HCT116 (cell line): ENCODE measurements at regions not wholly inside any gene's neighbourhood (a gene's known extent, or its start where the extent isn't known, plus 50 kb on each side); places are given as distances from the start of the nearest gene placed in this dataset.

ENCODE experiments used
- ATAC-seq: fragments of 200-7000 bp; cut with Tn5 transposase; 2 replicates; pipeline ENCODE4 v1.9.1; 2020; ENCODE audit warnings: mild to moderate bottlenecking, moderate library complexity
- BruUV-seq: library from RNA; stranded (reverse); fragments of 400-500 nt; replicated peaks from 2 replicates; lab custom pipeline; 2021; lab: Mats Ljungman, UMichigan
- CTCF ChIA-PET: fragments of 300-600 bp; sonication (Branson Sonifier 250); formaldehyde crosslinking; loops from one replicate; lab custom pipeline; 2021; ENCODE audit warnings: antibody characterized with exemption; lab: Charles Lee
- POLR2A ChIA-PET: fragments of 300-600, 350-600 bp; sonication (Branson Sonifier 250); formaldehyde crosslinking; loops from one replicate; lab custom pipeline; 2021; ENCODE audit warnings: antibody characterized with exemption; lab: Charles Lee
- RAD21 ChIA-PET, 2 experiments: fragments of 300-600 bp; sonication (Branson Sonifier 250); formaldehyde crosslinking; loops; one replicate each; lab custom pipeline; 2023; ENCODE audit warnings: low total read pairs in 2 of 2; ENCODE audit not compliant: uncharacterized antibody in 2 of 2, unreplicated experiment in 2 of 2, low non-redundant PET in 1 of 2; lab: Charles Lee
- DNase-seq: peaks from one replicate; pipeline ENCODE4 v3.0.0-alpha.2; 2010; ENCODE audit warnings: low read depth, low spot score
- H2AFZ ChIP-seq: fragments of 200-600 bp; shearing (Covaris generic), sonication (generic); 2 replicates; pipeline ENCODE4 v1.6.1; 2017; ENCODE audit warnings: low read depth, mixed run types, mixed read lengths, antibody characterized with exemption, low read length; ENCODE audit not compliant: poor library complexity, severe bottlenecking
- H3K27ac ChIP-seq: 2 replicates; pipeline ENCODE4 v1.5.1; 2012; ENCODE audit warnings: low read depth, low read length
- H3K27me3 ChIP-seq: fragments of 200-600 bp; sonication (generic); 2 replicates; pipeline ENCODE4 v1.6.1; 2016; ENCODE audit warnings: mixed run types, low read length, mixed read lengths; ENCODE audit not compliant: insufficient read depth
- H3K36me3 ChIP-seq, 2 experiments: fragments of 200-500 bp in 1 of 2; fragments of 200-600 bp in 1 of 2; sonication (Bioruptor generic) in 1 of 2; sonication (generic) in 1 of 2; 2 replicates each; pipeline versions ENCODE4 v1.5.1 to v1.6.1; 2014 to 2016; ENCODE audit warnings: low read length in 2 of 2, inconsistent platforms in 1 of 2, mixed read lengths in 1 of 2, mixed run types in 1 of 2; ENCODE audit not compliant: insufficient read depth in 2 of 2, control insufficient read depth in 1 of 2
- H3K4me1 ChIP-seq, 2 experiments: fragments of 200-600 bp in 1 of 2; sonication (generic) in 1 of 2; 2 replicates each; pipeline versions ENCODE4 v1.5.1 to v1.6.1; 2012 to 2017; ENCODE audit warnings: low read length in 2 of 2, inconsistent platforms in 1 of 2, mild to moderate bottlenecking in 1 of 2, mixed read lengths in 1 of 2, mixed run types in 1 of 2, moderate library complexity in 1 of 2; ENCODE audit not compliant: insufficient read depth in 2 of 2, control insufficient read depth in 1 of 2
- H3K4me2 ChIP-seq: fragments of 200-600 bp; sonication (generic); 2 replicates; pipeline ENCODE4 v1.6.1; 2017; ENCODE audit warnings: mixed run types, low read length, mixed read lengths
- H3K4me3 ChIP-seq, 2 experiments: fragments of 200-600 bp in 1 of 2; sonication (generic) in 1 of 2; replicated peaks in 1 of 2; 2 replicates each; pipeline ENCODE4 v1.5.1; 2011 to 2016; ENCODE audit warnings: low read length in 2 of 2, control low read depth in 1 of 2, low read depth in 1 of 2, mild to moderate bottlenecking in 1 of 2, mixed read lengths in 1 of 2, mixed run types in 1 of 2
- H3K79me2 ChIP-seq: fragments of 200-600 bp; sonication (generic); 2 replicates; pipeline ENCODE4 v1.6.1; 2017; ENCODE audit warnings: mild to moderate bottlenecking, mixed run types, low read length, moderate library complexity, mixed read lengths; ENCODE audit not compliant: insufficient read depth
- H3K9ac ChIP-seq: fragments of 200-600 bp; sonication (generic); 2 replicates; pipeline ENCODE4 v1.6.1; 2016; ENCODE audit warnings: low read length, mixed read lengths
- H3K9me2 ChIP-seq: fragments of 200-600 bp; sonication (generic), shearing (Covaris generic); 2 replicates; pipeline ENCODE4 v1.6.1; 2017; ENCODE audit warnings: mixed run types, mild to moderate bottlenecking, moderate library complexity; ENCODE audit not compliant: insufficient read depth
- H3K9me3 ChIP-seq, 2 experiments: fragments of 200-500 bp in 1 of 2; fragments of 200-600 bp in 1 of 2; sonication (Bioruptor generic) in 1 of 2; sonication (generic) in 1 of 2; 2 replicates each; pipeline ENCODE4 v1.6.1; 2014 to 2017; ENCODE audit warnings: low read length in 2 of 2, mixed read lengths in 2 of 2, inconsistent platforms in 1 of 2, low read depth in 1 of 2, mild to moderate bottlenecking in 1 of 2, mixed run types in 1 of 2, moderate library complexity in 1 of 2; ENCODE audit not compliant: control insufficient read depth in 1 of 2, insufficient read depth in 1 of 2
- H4K20me1 ChIP-seq: fragments of 200-600 bp; sonication (generic), shearing (Covaris generic); 2 replicates; pipeline ENCODE4 v1.6.1; 2017; ENCODE audit warnings: mixed run types, mild to moderate bottlenecking, moderate library complexity; ENCODE audit not compliant: insufficient read depth
- CBX3 ChIP-seq: IDR thresholded peaks from 2 replicates; pipeline ENCODE4 v1.6.1; 2012; ENCODE audit warnings: low read depth
- CTCF ChIP-seq, 3 experiments: fragments of 200-600 bp in 1 of 3; sonication (generic) in 1 of 3; IDR thresholded peaks in 2 of 3; conservative IDR thresholded peaks in 1 of 3; 2 replicates each; pipeline ENCODE4 v1.5.1; 2012 to 2017; ENCODE audit warnings: low read depth in 2 of 3, low read length in 2 of 3, antibody characterized with exemption in 1 of 3, borderline replicate concordance in 1 of 3, control low read depth in 1 of 3, mild to moderate bottlenecking in 1 of 3, mixed read lengths in 1 of 3, mixed run types in 1 of 3, moderate library complexity in 1 of 3; ENCODE audit not compliant: insufficient read depth in 1 of 3
- EZH2 ChIP-seq: fragments of 200-600 bp; sonication (generic); IDR thresholded peaks from 2 replicates; pipeline ENCODE4 v1.6.1; 2017; ENCODE audit warnings: antibody characterized with exemption, mixed run types
- POLR2A ChIP-seq: IDR thresholded peaks from 2 replicates; pipeline ENCODE4 v1.7.0; 2011; ENCODE audit warnings: borderline replicate concordance; ENCODE audit not compliant: insufficient read depth, insufficient read length; ENCODE audit errors: extremely low read depth
- POLR2AphosphoS5 ChIP-seq: IDR thresholded peaks from 2 replicates; pipeline ENCODE4 v1.6.1; 2011; ENCODE audit warnings: mild to moderate bottlenecking, low read depth, low read length, moderate library complexity
- RAD21 ChIP-seq: IDR thresholded peaks from 2 replicates; pipeline ENCODE4 v1.6.1; 2012; ENCODE audit warnings: low read depth, mild to moderate bottlenecking
- REST ChIP-seq: IDR thresholded peaks from 2 replicates; pipeline ENCODE4 v1.6.1; 2012; ENCODE audit warnings: low read depth
- SIN3A ChIP-seq: IDR thresholded peaks from 2 replicates; pipeline ENCODE4 v1.6.1; 2012; ENCODE audit warnings: low read depth
- SRF ChIP-seq: IDR thresholded peaks from 2 replicates; pipeline ENCODE4 v1.6.1; 2012; ENCODE audit warnings: low read depth
- intact Hi-C: fragments of 100-400 bp; cut with micrococcal nuclease; formaldehyde crosslinking; loops from 2 replicates; pipeline ENCODE4 v1.10.0; 2022

GRCh38 chr13:78121459-78122348 is 203.1 kb upstream of the EDNRB start:
- BruUV-seq: no TSS peak
- no peaks in the 10 kb centered on the region for H3K36me3 ChIP-seq
- H3K9me2 ChIP-seq: no peaks in the 10 kb centered on the region
- TF ChIP-seq SRF (no peak), POLR2AphosphoS5 (no peak), CTCF (IDR thresholded peaks at IDR 0.05 in 2 of 3, conservative IDR thresholded peaks at IDR 0.05 in 1 of 3; ENCODE audit: borderline replicate concordance in 1 of 3, insufficient read depth in 1 of 3, low read depth in 2 of 3, low read length in 2 of 3) (peak; percentile 25 to 77 (median 71); a peak in 5 of 6 replicates), CBX3 (no peak), RAD21 (peak; percentile 48), POLR2A (no peak), EZH2 (no peak), SIN3A (no peak), REST (no peak)
- no peaks in the 10 kb centered on the region for H3K79me2 ChIP-seq
- ChIA-PET POLR2A (no interaction called here), CTCF (interaction anchor here (0.7 to 1.6 kb wide), 9 partner anchors 10 to 529 kb away, joined by 3 to 11 read pairs (median 4); no protein-coding TSS in a partner anchor), RAD21 (interaction anchor here in 1 of 2 experiments (0.9 kb wide), 1 partner anchor 529 kb away, joined by 3 read pairs; no protein-coding TSS in a partner anchor)
- ATAC-seq (peak; percentile 57; the same call in 1 of the 2 replicates), DNase-seq (peak; percentile 34)
- no peak overlapping the region for H2AFZ ChIP-seq
- no peak overlapping the region for H3K4me3 ChIP-seq
- H3K4me1 ChIP-seq: no peaks in the 10 kb centered on the region
- H4K20me1 ChIP-seq: no peaks in the 10 kb centered on the region
- intact Hi-C loops: loop anchor here (1.0 to 10.0 kb wide), 2 partner anchors 342 to 527 kb away; no protein-coding TSS in a partner anchor
- no peak overlapping the region for H3K27ac ChIP-seq
- H3K27me3 ChIP-seq: no peaks in the 10 kb centered on the region
- no peak overlapping the region for H3K9ac ChIP-seq
- no peak overlapping the region for H3K4me2 ChIP-seq
- H3K9me3 ChIP-seq: no peaks in the 10 kb centered on the region
